T-cell (primary cell): ENCODE measurements at regions not wholly inside any gene's neighbourhood (a gene's known extent, or its start where the extent isn't known, plus 50 kb on each side); places are given as distances from the start of the nearest gene placed in this dataset.

Experiments
- ATAC-seq, 4 experiments: fragments of 200-7000 bp in 3 of 4; fragments of 150-1000 bp in 1 of 4; cut with Tn5 transposase; replicated peaks in 1 of 4; 1 replicate in 3 of 4; 2 replicates in 1 of 4; pipeline ENCODE4 v1.10.0; 2021; ENCODE audit warnings: moderate library complexity in 3 of 4, mild to moderate bottlenecking in 2 of 4, moderate number of reproducible peaks in 1 of 4
- CTCF ChIA-PET, 2 donors: fragments of 300-600 bp; sonication (Branson Sonifier 250); formaldehyde crosslinking; loops; one replicate each; lab custom pipeline; 2022; ENCODE audit warnings: antibody characterized with exemption in 2 of 2; lab: Charles Lee
- POLR2A ChIA-PET, 2 donors: fragments of 300-600 bp; sonication (Branson Sonifier 250); formaldehyde crosslinking; loops; one replicate each; lab custom pipeline; 2022; ENCODE audit warnings: antibody characterized with exemption in 2 of 2; lab: Charles Lee
- DNase-seq, 35 experiments: peaks; one replicate each; pipeline versions ENCODE4 v3.0.0 to v3.0.0-alpha.2; 2013 to 2023
- H3K27ac ChIP-seq: one replicate; pipeline ENCODE4 v1.5.1; 2013; ENCODE audit warnings: low read length
- H3K27me3 ChIP-seq, 2 experiments: replicated peaks in 1 of 2; 1 replicate in 1 of 2; 2 replicates in 1 of 2; pipeline versions ENCODE4 v1.6.1 to v1.7.0; 2013; ENCODE audit warnings: low read length in 1 of 2, mixed read lengths in 1 of 2; ENCODE audit not compliant: control insufficient read depth in 2 of 2, insufficient read depth in 2 of 2; ENCODE audit errors: extremely low read depth in 1 of 2
- H3K36me3 ChIP-seq, 2 donors: 1 replicate in 1 of 2; 2 replicates in 1 of 2; pipeline versions ENCODE4 v1.6.1 to v1.7.0; 2013; ENCODE audit warnings: low read length in 1 of 2; ENCODE audit not compliant: control insufficient read depth in 2 of 2, insufficient read depth in 1 of 2; ENCODE audit errors: extremely low read depth in 1 of 2
- H3K4me1 ChIP-seq, 2 experiments: 1 replicate in 1 of 2; 2 replicates in 1 of 2; pipeline versions ENCODE4 v1.6.1 to v1.7.0; 2013; ENCODE audit warnings: low read length in 2 of 2, mixed read lengths in 1 of 2; ENCODE audit not compliant: insufficient read depth in 2 of 2, control insufficient read depth in 1 of 2; ENCODE audit errors: extremely low read depth in 1 of 2
- H3K4me3 ChIP-seq, 2 donors: 1 replicate in 1 of 2; 2 replicates in 1 of 2; pipeline versions ENCODE4 v1.5.1 to v1.7.0; 2013; ENCODE audit warnings: mild to moderate bottlenecking in 2 of 2, low read length in 1 of 2, moderate library complexity in 1 of 2; ENCODE audit not compliant: control insufficient read depth in 1 of 2; ENCODE audit errors: extremely low read depth in 1 of 2
- H3K9me3 ChIP-seq: 2 replicates; pipeline ENCODE4 v1.7.0; 2013
- H3K27ac Mint-ChIP-seq, 2 donors: one replicate each; pipeline ENCODE4 v1.8.0; 2020 to 2021; ENCODE audit warnings: mild to moderate bottlenecking in 2 of 2, mixed read lengths in 2 of 2
- H3K27me3 Mint-ChIP-seq, 2 donors: one replicate each; pipeline ENCODE4 v1.8.0; 2021 to 2022; ENCODE audit warnings: mixed read lengths in 2 of 2
- H3K36me3 Mint-ChIP-seq: one replicate; pipeline ENCODE4 v1.8.0; 2021; ENCODE audit warnings: mixed read lengths
- H3K4me1 Mint-ChIP-seq, 3 donors: one replicate each; pipeline ENCODE4 v1.8.0; 2020 to 2022; ENCODE audit warnings: mixed read lengths in 3 of 3, mild to moderate bottlenecking in 1 of 3
- H3K4me3 Mint-ChIP-seq, 3 donors: one replicate each; pipeline ENCODE4 v1.8.0; 2020 to 2022; ENCODE audit warnings: mild to moderate bottlenecking in 3 of 3, mixed read lengths in 3 of 3, moderate library complexity in 3 of 3
- H3K9me3 Mint-ChIP-seq, 3 donors: one replicate each; pipeline ENCODE4 v1.8.0; 2020 to 2022; ENCODE audit warnings: mixed read lengths in 3 of 3
- WGBS: methylation state at CpG from one replicate; pipeline ENCODE4 v1.1.5; 2013; ENCODE audit warnings: missing lambda C conversion rate; ENCODE audit not compliant: insufficient coverage; 5-methylcytosine and 5-hydroxymethylcytosine counted together

DNA sequence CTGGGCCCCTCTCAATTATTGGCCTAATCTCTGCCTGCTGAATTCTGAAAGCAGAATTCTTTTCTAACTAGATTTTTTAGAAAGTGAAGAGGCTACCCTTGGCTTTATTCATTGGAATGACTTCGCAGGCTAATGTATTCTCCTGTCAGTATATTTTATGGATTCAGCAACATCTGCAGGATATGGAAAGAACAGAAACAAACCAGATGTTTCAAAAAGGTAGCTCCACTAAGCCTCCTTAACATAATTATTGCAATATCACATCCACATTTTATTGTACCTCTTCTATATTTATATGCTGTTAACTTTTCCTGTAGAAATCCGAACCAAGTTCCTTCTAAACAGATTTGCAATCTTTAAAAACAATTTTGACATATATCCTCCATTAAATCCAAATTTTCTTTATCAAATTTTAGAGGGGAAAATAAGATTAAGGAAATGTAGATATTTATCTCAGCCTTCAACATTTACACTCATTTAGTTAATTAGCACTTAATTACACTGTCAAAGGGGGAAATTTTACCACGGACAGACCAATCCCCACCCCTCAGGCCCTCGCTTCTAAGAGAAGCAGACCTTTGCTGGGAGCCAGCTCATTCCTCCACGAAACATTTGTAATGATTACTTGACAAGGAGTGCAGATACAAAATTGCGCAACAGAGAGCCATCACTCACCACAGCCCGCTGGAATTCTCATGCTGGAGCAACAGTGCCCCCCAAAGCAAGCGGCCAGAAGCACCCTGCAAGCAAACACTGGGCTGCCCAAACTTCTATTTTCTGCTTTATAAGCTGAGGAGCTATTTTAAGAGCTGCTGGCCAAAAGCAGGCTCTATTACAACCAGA, 253.4 kb downstream of the ETAA1 start:
- ChIA-PET POLR2A (no interaction called here), CTCF (no interaction called here)
- Mint-ChIP-seq H3K9me3 (peaks cover 0 to 24% (median 9%) of the 10 kb centered on the region in 3 donors), H3K36me3 (no peaks in the 10 kb centered on the region), H3K27ac (no peak overlapping the region), H3K4me1 (no peaks in the 10 kb centered on the region), H3K27me3 (peaks cover 3 to 6% of the 10 kb centered on the region in 2 donors), H3K4me3 (no peak overlapping the region)
- Histone ChIP-seq H3K4me1 (no peaks in the 10 kb centered on the region), H3K27me3 (peaks cover 0 to 7% of the 10 kb centered on the region in 2 experiments), H3K4me3 (no peak overlapping the region), H3K36me3 (no peaks in the 10 kb centered on the region), H3K27ac (no peak overlapping the region), H3K9me3 (no peaks in the 10 kb centered on the region)
- 11% methylated on average over 5 of the region's 8 CpGs for WGBS
- ATAC-seq (no peak), DNase-seq (peak in 2 of 35 experiments; percentile 0 to 2)

DNA sequence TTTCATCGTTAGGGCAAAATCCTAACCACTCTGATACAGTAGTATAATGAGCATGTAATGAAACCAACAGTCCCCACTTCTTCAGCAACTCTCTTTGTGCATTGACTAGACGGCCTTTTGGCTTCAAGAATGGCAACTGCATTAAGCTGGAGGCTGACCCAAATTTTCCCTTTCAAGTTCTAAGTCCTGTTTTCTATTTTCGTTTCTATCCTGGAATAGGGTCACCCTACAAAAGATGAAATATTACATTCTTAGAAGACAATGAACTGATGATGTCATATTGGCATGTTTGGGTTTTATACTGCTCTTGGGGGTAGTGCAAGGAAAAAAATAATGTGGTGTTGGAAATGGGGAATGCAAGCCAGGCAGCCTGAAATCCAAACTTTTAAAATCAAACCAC, 254.4 kb downstream of the ETAA1 start:
- H3K27me3 Mint-ChIP-seq = peaks cover 3 to 6% of the 10 kb centered on the region in 2 donors
- H3K36me3 Mint-ChIP-seq = no peaks in the 10 kb centered on the region
- no peak overlapping the region for H3K27ac Mint-ChIP-seq
- no peaks in the 10 kb centered on the region for H3K36me3 ChIP-seq
- ATAC-seq = no peak
- H3K9me3 ChIP-seq = no peaks in the 10 kb centered on the region
- no peaks in the 10 kb centered on the region for H3K4me1 Mint-ChIP-seq
- no peak for DNase-seq
- ChIA-PET POLR2A (no interaction called here), CTCF (no interaction called here)
- H3K4me3 Mint-ChIP-seq = no peak overlapping the region
- H3K4me3 ChIP-seq = no peak overlapping the region
- H3K27me3 ChIP-seq = peaks cover 0 to 7% of the 10 kb centered on the region in 2 experiments
- peaks cover 0 to 17% (median 4%) of the 10 kb centered on the region in 3 donors for H3K9me3 Mint-ChIP-seq
- H3K27ac ChIP-seq = no peak overlapping the region
- H3K4me1 ChIP-seq = no peaks in the 10 kb centered on the region
- no CpG with 5 or more reads among the region's 3 CpGs for WGBS

DNA sequence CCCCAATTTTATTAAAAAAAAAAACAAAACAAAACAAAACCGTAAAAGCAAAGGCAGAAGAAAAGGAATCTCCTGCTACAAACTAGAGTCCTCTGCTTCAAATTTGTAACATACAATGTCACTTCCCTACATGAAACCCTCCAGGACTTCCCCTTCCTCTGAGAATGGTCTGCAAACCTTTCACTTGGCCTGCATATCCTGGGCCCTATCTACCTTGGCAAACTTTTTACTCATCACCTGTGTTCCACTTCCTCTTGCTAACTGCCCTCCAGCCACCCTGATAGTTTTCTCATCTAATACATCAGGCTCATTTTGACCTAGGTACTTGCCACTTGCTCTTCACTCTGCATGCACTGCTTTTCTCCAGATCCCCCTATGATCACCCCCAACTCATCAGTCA, 255.5 kb downstream of the ETAA1 start:
- no CpG with 5 or more reads among the region's 1 CpG for WGBS
- Histone ChIP-seq H3K4me3 (no peak overlapping the region), H3K36me3 (no peaks in the 10 kb centered on the region), H3K27me3 (peaks cover 0 to 7% of the 10 kb centered on the region in 2 experiments), H3K4me1 (no peaks in the 10 kb centered on the region), H3K27ac (no peak overlapping the region), H3K9me3 (no peaks in the 10 kb centered on the region)
- Mint-ChIP-seq H3K9me3 (peaks cover 0 to 15% (median 2%) of the 10 kb centered on the region in 3 donors), H3K4me3 (no peak overlapping the region), H3K27me3 (peaks cover 3 to 6% of the 10 kb centered on the region in 2 donors), H3K36me3 (no peaks in the 10 kb centered on the region), H3K27ac (no peak overlapping the region), H3K4me1 (no peaks in the 10 kb centered on the region)
- CTCF ChIA-PET = no interaction called here
- ATAC-seq (no peak), DNase-seq (no peak)
- POLR2A ChIA-PET = no interaction called here

DNA sequence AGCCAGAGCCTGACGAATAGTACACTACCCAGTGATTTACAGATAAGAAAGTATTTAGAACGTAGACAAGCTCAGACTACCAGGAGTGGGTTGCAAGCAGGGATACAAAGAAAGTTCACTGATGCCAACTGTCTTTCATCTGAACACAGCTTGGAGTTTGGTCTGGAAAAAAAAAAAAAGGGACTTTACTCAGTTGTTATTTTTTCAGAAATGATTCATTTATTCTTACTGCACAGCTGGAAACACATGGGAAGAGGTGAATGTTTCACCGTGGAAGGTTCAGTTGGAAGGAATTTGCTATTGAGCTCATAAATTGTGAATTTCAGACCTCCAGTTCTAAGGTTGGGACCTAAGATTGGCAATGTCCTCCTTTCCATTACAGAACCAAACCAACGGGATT, 259.7 kb downstream of the ETAA1 start:
- no peaks in the 10 kb centered on the region for H3K27me3 Mint-ChIP-seq
- WGBS = 80% methylated on average over 2 of the region's 4 CpGs

DNA sequence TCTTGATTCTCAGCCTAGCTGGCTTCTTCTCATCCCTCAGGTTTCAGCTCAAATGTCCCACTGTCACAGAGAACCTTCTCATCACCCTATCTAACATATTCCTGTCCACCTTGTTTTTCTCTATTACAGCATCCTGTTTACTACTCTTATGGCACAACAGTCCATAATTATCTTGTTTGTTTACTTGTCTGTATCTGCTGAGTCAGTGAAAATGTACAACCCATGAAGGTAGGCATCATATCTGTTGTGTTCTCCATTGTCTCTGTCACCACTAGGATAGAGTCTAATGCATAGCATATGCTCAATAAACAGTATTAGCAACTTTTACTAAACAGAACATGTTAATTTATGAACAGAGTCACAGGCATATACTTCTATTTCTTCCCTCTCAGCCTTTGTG, 261.7 kb downstream of the ETAA1 start:
- POLR2A ChIA-PET = no interaction called here
- peaks cover 0 to 5% (median 4%) of the 10 kb centered on the region in 3 donors for H3K9me3 Mint-ChIP-seq
- H3K36me3 ChIP-seq = no peaks in the 10 kb centered on the region

More for the DNA sequence above, 259.7 kb downstream of the ETAA1 start:
- no peak overlapping the region for H3K4me3 ChIP-seq
- H3K9me3 ChIP-seq = no peaks in the 10 kb centered on the region
- no peaks in the 10 kb centered on the region for H3K4me1 Mint-ChIP-seq
- no peaks in the 10 kb centered on the region for H3K36me3 ChIP-seq
- H3K9me3 Mint-ChIP-seq = peaks cover 0 to 15% (median 5%) of the 10 kb centered on the region in 3 donors
- CTCF ChIA-PET = no interaction called here
- ATAC-seq (no peak), DNase-seq (no peak)
- POLR2A ChIA-PET = no interaction called here
- no peak overlapping the region for H3K27ac ChIP-seq
- no peak overlapping the region for H3K27ac Mint-ChIP-seq
- H3K4me1 ChIP-seq = no peaks in the 10 kb centered on the region
- no peak overlapping the region for H3K4me3 Mint-ChIP-seq
- no peaks in the 10 kb centered on the region for H3K27me3 ChIP-seq
- no peaks in the 10 kb centered on the region for H3K36me3 Mint-ChIP-seq

DNA sequence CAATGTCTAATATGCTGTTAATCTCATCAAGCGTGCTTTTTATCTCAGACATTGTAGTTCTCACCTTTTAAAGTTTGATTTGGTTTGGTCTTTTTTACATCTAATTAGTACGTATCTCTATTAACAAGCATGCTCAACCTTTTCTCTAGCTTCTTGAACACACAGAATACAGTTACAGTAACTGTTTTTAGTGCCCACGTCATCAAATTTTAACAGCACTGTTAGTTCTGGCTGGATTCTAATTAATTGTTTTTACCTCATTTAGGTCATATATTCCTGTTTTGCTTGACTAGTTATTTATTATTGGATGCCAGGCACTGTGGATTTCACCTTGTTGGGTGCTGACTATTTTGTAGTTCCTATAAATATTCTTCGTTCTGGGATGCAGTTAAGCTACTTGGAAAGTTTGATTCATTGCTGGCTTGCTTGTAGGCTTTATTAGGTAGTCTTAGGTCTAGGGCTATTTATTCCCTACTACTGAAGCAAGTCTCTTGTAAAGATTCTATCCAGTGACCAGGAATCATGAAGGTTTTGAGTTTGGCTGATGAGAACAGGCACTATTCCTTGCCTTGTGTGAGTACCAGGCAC, 263.0 kb downstream of the ETAA1 start:
- peaks cover 0 to 5% (median 3%) of the 10 kb centered on the region in 3 donors for H3K9me3 Mint-ChIP-seq
- H3K4me1 Mint-ChIP-seq = no peaks in the 10 kb centered on the region
- H3K4me1 ChIP-seq = no peaks in the 10 kb centered on the region
- WGBS = no CpG with 5 or more reads among the region's 4 CpGs
- H3K27ac ChIP-seq = no peak overlapping the region
- ATAC-seq (no peak), DNase-seq (no peak)
- H3K36me3 Mint-ChIP-seq = no peaks in the 10 kb centered on the region
- no peaks in the 10 kb centered on the region for H3K36me3 ChIP-seq
- H3K4me3 ChIP-seq = no peak overlapping the region
- peaks cover 0 to 2% of the 10 kb centered on the region in 2 donors for H3K27me3 Mint-ChIP-seq
- H3K27me3 ChIP-seq = no peaks in the 10 kb centered on the region
- H3K27ac Mint-ChIP-seq = no peak overlapping the region
- CTCF ChIA-PET = no interaction called here
- no peaks in the 10 kb centered on the region for H3K9me3 ChIP-seq
- POLR2A ChIA-PET = no interaction called here
- H3K4me3 Mint-ChIP-seq = no peak overlapping the region

More for the DNA sequence above, 261.7 kb downstream of the ETAA1 start:
- Histone ChIP-seq H3K27me3 (no peaks in the 10 kb centered on the region), H3K9me3 (no peaks in the 10 kb centered on the region), H3K27ac (no peak overlapping the region), H3K4me1 (no peaks in the 10 kb centered on the region), H3K4me3 (no peak overlapping the region)
- Mint-ChIP-seq H3K4me1 (no peaks in the 10 kb centered on the region), H3K4me3 (no peak overlapping the region), H3K27ac (no peak overlapping the region), H3K27me3 (no peaks in the 10 kb centered on the region), H3K36me3 (no peaks in the 10 kb centered on the region)
- CTCF ChIA-PET = no interaction called here
- DNase-seq = no peak
- ATAC-seq = no peak
